ENCODE measurements at regions not wholly inside any gene's neighbourhood (a gene's known extent, or its start where the extent isn't known, plus 50 kb on each side); places are given as distances from the start of the nearest gene placed in this dataset.

- intact Hi-C loops (cut with DNase I) = no loop called here
- no peak for FAIRE-seq
- Histone ChIP-seq H3K4me3 (ENCODE audit: low read length in 3 of 3) (no peak overlapping the region), H3K27ac (ENCODE audit: low read depth in 2 of 2, low read length in 2 of 2) (no peak overlapping the region), H3K4me1 (ENCODE audit: control insufficient read depth in 2 of 3, insufficient read depth in 2 of 3, low read depth in 1 of 3, low read length in 3 of 3) (no peaks in the 10 kb centered on the region), H3K36me3 (ENCODE audit: control insufficient read depth in 2 of 3, insufficient read depth in 3 of 3, low read length in 3 of 3) (no peaks in the 10 kb centered on the region), H3K9me3 (ENCODE audit: control insufficient read depth in 2 of 3, insufficient read depth in 1 of 3, low read length in 3 of 3) (peaks cover 0 to 9% (median 0%) of the 10 kb centered on the region in 3 donors), H3K9ac (ENCODE audit: low read length in 3 of 3) (no peak overlapping the region), H3K27me3 (ENCODE audit: control insufficient read depth, insufficient read depth, low read length) (no peaks in the 10 kb centered on the region)
- no peak for DNase-seq
- TF ChIP-seq CTCF (IDR thresholded peaks at IDR 0.05; ENCODE audit: borderline replicate concordance, extremely low read depth, insufficient read depth) = no peak
Measured at GRCh38 chr18:10217211-10217610, 237.2 kb upstream of the APCDD1 start.

- H3K9me3 ChIP-seq (ENCODE audit: control insufficient read depth in 2 of 3, insufficient read depth in 1 of 3, low read length in 3 of 3) = peaks cover 0 to 14% (median 2%) of the 10 kb centered on the region in 3 donors
- no peak overlapping the region for H3K27ac ChIP-seq (ENCODE audit: low read depth in 2 of 2, low read length in 2 of 2)
- TF ChIP-seq CTCF (IDR thresholded peaks at IDR 0.05; ENCODE audit: borderline replicate concordance, extremely low read depth, insufficient read depth) = no peak
- no peak overlapping the region for H3K9ac ChIP-seq (ENCODE audit: low read length in 3 of 3)
- DNase-seq = no peak
- H3K36me3 ChIP-seq (ENCODE audit: control insufficient read depth in 2 of 3, insufficient read depth in 3 of 3, low read length in 3 of 3) = no peaks in the 10 kb centered on the region
- H3K4me3 ChIP-seq (ENCODE audit: low read length in 3 of 3) = no peak overlapping the region
- H3K4me1 ChIP-seq (ENCODE audit: control insufficient read depth in 2 of 3, insufficient read depth in 2 of 3, low read depth in 1 of 3, low read length in 3 of 3) = no peaks in the 10 kb centered on the region
- no peaks in the 10 kb centered on the region for H3K27me3 ChIP-seq (ENCODE audit: control insufficient read depth, insufficient read depth, low read length)
- no peak for FAIRE-seq
- intact Hi-C loops (cut with DNase I) = no loop called here
Measured at GRCh38 chr18:10225300-10225699, 229.1 kb upstream of the APCDD1 start.

GRCh38 chr18:10226971-10227370 lies 227.5 kb upstream of the APCDD1 start:
- intact Hi-C loops (cut with DNase I) = no loop called here
- H3K36me3 ChIP-seq (ENCODE audit: control insufficient read depth in 2 of 3, insufficient read depth in 3 of 3, low read length in 3 of 3) = no peaks in the 10 kb centered on the region
- H3K27ac ChIP-seq (ENCODE audit: low read depth in 2 of 2, low read length in 2 of 2) = no peak overlapping the region
- TF ChIP-seq CTCF (IDR thresholded peaks at IDR 0.05; ENCODE audit: borderline replicate concordance, extremely low read depth, insufficient read depth) = no peak
- H3K27me3 ChIP-seq (ENCODE audit: control insufficient read depth, insufficient read depth, low read length) = no peaks in the 10 kb centered on the region
- H3K4me3 ChIP-seq (ENCODE audit: low read length in 3 of 3) = no peak overlapping the region
- peaks cover 0 to 12% (median 2%) of the 10 kb centered on the region in 3 donors for H3K9me3 ChIP-seq (ENCODE audit: control insufficient read depth in 2 of 3, insufficient read depth in 1 of 3, low read length in 3 of 3)
- H3K9ac ChIP-seq (ENCODE audit: low read length in 3 of 3) = no peak overlapping the region
- DNase-seq (no peak), FAIRE-seq (no peak)
- H3K4me1 ChIP-seq (ENCODE audit: control insufficient read depth in 2 of 3, insufficient read depth in 2 of 3, low read depth in 1 of 3, low read length in 3 of 3) = no peaks in the 10 kb centered on the region

- no peaks in the 10 kb centered on the region for H3K36me3 ChIP-seq (ENCODE audit: control insufficient read depth in 2 of 3, insufficient read depth in 3 of 3, low read length in 3 of 3)
- FAIRE-seq (no peak), DNase-seq (peak in 1 of 5 donors; percentile 39)
- no peak overlapping the region for H3K9ac ChIP-seq (ENCODE audit: low read length in 3 of 3)
- no peaks in the 10 kb centered on the region for H3K4me1 ChIP-seq (ENCODE audit: control insufficient read depth in 2 of 3, insufficient read depth in 2 of 3, low read depth in 1 of 3, low read length in 3 of 3)
- no peaks in the 10 kb centered on the region for H3K27me3 ChIP-seq (ENCODE audit: control insufficient read depth, insufficient read depth, low read length)
- no peak overlapping the region for H3K4me3 ChIP-seq (ENCODE audit: low read length in 3 of 3)
- H3K27ac ChIP-seq (ENCODE audit: low read depth in 2 of 2, low read length in 2 of 2) = no peak overlapping the region
- intact Hi-C loops (cut with DNase I) = no loop called here
- TF ChIP-seq CTCF (IDR thresholded peaks at IDR 0.05; ENCODE audit: borderline replicate concordance, extremely low read depth, insufficient read depth) = no peak
- H3K9me3 ChIP-seq (ENCODE audit: control insufficient read depth in 2 of 3, insufficient read depth in 1 of 3, low read length in 3 of 3) = peaks cover 0 to 12% (median 2%) of the 10 kb centered on the region in 3 donors
Measured at GRCh38 chr18:10228326-10228725, 226.1 kb upstream of the APCDD1 start.

Data from kidney (tissue), 13 donors.